ENCODE measurements at regions not wholly inside any gene's neighbourhood (a gene's known extent, or its start where the extent isn't known, plus 50 kb on each side); places are given as distances from the start of the nearest gene placed in this dataset.

DNA sequence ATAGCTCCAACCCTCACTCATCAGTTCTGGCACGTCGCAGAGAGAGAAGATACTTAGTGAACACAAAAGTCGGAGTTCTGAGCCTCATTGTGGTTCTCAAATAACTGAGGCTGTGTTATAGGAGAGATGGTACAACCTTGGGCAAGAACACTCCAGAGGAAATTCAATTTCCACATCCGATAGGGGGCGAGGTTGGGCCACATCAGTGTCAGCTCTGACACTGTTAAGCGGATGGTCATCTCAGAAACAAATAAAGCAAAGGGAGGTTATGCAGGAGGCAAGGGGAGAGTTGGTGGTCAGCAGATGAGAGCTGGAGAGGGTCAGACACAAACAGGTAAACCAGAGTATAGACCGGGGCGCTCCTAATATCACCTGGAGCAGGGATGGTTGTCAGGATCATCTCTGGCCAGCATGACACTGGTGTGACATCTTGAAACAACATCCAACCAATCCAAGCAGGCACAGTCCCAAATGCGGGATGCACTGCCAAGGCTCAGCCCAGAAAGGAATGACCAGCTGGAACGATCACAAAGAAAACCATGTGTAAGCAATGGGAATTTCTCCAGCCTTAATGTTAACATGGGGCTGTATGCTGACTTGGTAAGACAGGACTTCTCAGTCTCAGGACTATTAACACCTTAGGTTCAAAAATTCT lies 331.8 kb downstream of the HACE1 start:
- DNase-seq (ENCODE audit: insufficient read length): no peak
- TF ChIP-seq TAF1 (IDR thresholded peaks at IDR 0.05; ENCODE audit: borderline replicate concordance, low read depth, low read length) (no peak), POLR2A (IDR thresholded peaks at IDR 0.05; ENCODE audit: low read depth, low read length) (no peak), POLR2AphosphoS5 (IDR thresholded peaks at IDR 0.05; ENCODE audit: low read depth, low read length) (no peak)

DNA sequence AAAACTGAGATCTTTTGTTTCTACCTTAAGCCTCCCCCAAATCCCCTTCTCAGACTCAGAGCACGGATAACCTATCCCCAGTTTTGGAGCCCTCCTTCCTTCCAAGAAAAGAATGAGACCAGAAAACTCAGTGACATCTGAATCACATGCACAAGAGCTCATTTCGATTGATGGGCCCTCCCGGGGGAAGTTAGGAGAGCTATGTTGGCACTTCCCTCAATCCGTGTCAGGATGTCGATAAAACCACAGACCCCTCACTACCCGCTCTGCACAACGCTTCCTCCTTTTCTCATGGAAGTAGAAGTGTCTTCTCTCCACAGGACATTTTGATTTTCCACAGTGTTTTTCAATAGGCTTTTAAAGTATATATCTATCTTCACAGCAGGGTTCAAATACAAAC lies 332.4 kb downstream of the HACE1 start:
- FAIRE-seq (no peak), DNase-seq (ENCODE audit: insufficient read length) (no peak)
- TF ChIP-seq POLR2AphosphoS5 (IDR thresholded peaks at IDR 0.05; ENCODE audit: low read depth, low read length): no peak
- TF ChIP-seq POLR2A (IDR thresholded peaks at IDR 0.05; ENCODE audit: low read depth, low read length): no peak
- TF ChIP-seq TAF1 (IDR thresholded peaks at IDR 0.05; ENCODE audit: borderline replicate concordance, low read depth, low read length): no peak

More for the DNA sequence above, 331.8 kb downstream of the HACE1 start:
- peak; percentile 51 for FAIRE-seq

DNA sequence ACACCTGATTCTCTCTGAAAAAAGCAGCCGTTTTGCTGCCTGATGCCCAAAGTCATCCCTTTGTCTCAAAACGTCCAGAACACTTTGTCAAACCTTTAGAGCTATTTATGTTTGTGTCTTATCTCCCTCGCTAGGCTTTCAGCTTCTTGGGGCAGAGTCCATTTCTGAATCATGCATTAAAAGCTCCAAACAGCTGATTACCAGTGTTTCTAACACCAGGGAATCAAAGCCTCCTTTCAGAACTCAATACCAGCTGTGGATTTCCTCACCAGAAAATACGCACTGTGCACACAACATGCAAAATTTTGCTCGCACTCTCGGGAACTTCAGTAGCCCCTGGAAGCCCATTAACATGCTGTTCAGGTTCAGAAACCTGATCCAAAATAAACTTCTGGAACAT lies 333.3 kb downstream of the HACE1 start:
- DNase-seq (ENCODE audit: insufficient read length): no peak
- FAIRE-seq: no peak
- TF ChIP-seq POLR2A (IDR thresholded peaks at IDR 0.05; ENCODE audit: low read depth, low read length): no peak
- TF ChIP-seq POLR2AphosphoS5 (IDR thresholded peaks at IDR 0.05; ENCODE audit: low read depth, low read length): no peak
- TF ChIP-seq TAF1 (IDR thresholded peaks at IDR 0.05; ENCODE audit: borderline replicate concordance, low read depth, low read length): no peak

DNA sequence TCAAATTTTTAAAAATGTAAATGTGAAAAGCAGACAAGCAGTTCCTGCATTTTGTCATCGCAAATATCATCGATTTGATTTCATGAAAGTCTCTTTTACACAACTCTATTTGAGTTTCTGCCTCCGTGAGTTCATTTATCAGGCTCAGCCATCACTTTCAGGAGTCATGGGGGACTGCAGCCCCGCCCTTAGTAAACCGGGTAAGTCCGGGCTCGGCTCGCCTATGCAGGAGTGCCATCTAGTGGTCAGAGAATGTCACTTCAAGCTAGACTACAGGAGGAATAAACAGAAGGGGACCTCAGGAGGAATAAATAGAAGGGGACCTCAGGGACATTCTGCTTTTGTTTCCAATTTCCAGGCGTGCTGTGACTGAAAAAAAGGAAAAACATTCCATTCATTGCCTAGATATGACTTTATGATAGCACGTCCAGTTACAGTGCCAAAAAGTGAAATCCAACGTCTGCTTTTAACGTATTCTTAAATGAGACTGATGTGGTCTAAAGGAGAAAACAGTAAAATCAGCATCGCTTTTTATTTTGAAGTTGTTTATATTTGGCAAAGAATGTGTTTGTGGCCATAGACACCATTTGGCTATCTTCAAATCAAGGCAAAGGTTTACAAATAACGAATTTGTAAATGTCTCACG lies 333.9 kb downstream of the HACE1 start:
- FAIRE-seq (peak; percentile 98), DNase-seq (ENCODE audit: insufficient read length) (peak; percentile 13)
- no peak for TF ChIP-seq POLR2AphosphoS5 (IDR thresholded peaks at IDR 0.05; ENCODE audit: low read depth, low read length)

DNA sequence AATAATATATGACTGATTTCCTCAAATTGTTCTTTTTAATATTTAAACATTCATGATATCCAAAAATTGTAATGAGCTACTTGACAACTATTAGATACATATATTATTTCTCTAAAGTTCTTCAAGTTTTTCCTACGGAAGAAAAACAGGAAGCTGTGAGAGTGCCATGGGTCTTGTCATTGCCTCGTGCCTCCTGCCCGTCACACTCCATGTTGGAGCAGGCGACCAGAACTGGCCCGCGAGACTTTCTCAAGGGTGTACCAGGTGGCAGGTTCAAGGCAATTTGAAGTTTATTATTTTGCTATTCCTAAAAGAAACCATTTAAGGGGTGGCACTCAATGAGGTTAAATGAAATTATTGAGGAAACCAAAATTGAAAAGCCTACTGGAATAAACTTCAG lies 337.2 kb downstream of the HACE1 start:
- FAIRE-seq (no peak), DNase-seq (ENCODE audit: insufficient read length) (no peak)
- TF ChIP-seq POLR2A (IDR thresholded peaks at IDR 0.05; ENCODE audit: low read depth, low read length) (no peak), TAF1 (IDR thresholded peaks at IDR 0.05; ENCODE audit: borderline replicate concordance, low read depth, low read length) (no peak), POLR2AphosphoS5 (IDR thresholded peaks at IDR 0.05; ENCODE audit: low read depth, low read length) (no peak)

DNA sequence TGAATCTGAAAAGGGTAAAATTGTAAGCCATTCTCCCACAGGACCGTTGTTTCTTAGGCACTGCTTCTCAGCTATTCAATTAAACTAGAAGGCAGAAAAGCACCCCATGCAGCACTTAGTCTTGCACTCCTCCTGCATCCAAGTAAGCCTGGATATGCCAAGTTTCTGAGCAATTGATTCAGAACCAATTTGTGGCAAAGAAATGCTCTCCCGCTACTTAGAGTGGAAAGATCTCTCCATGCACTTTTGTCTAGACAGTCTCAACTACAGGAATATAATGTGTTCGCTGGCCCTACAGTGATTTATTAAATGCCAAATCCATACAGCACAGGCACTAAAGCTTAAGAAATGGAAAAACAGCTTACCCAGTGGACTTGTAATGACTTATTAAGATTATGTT lies 338.5 kb downstream of the HACE1 start:
- no peak for FAIRE-seq
- TF ChIP-seq POLR2AphosphoS5 (IDR thresholded peaks at IDR 0.05; ENCODE audit: low read depth, low read length): no peak
- TF ChIP-seq POLR2A (IDR thresholded peaks at IDR 0.05; ENCODE audit: low read depth, low read length): no peak
- no peak for TF ChIP-seq TAF1 (IDR thresholded peaks at IDR 0.05; ENCODE audit: borderline replicate concordance, low read depth, low read length)
- DNase-seq (ENCODE audit: insufficient read length): no peak

DNA sequence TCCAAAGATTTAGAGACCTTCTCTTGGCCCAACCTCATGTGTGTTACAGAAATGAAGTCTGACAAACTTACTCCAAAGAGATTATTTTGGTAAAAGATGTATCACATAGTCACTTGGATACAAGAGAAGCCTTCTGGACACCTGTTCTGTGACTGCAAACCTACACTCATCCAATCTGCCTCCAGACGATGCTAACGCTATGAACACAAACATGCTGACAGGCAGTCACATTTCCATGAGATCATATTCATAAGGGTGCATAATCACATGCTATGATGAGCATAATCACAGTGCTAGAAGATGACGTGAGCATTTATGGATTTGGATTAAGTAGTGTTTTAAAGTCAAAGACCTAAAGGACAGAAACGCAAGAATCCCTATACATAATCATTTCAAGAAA lies 340.2 kb downstream of the HACE1 start:
- no peak for TF ChIP-seq POLR2AphosphoS5 (IDR thresholded peaks at IDR 0.05; ENCODE audit: low read depth, low read length)
- no peak for TF ChIP-seq POLR2A (IDR thresholded peaks at IDR 0.05; ENCODE audit: low read depth, low read length)
- no peak for TF ChIP-seq TAF1 (IDR thresholded peaks at IDR 0.05; ENCODE audit: borderline replicate concordance, low read depth, low read length)
- no peak for DNase-seq (ENCODE audit: insufficient read length)
- no peak for FAIRE-seq

DNA sequence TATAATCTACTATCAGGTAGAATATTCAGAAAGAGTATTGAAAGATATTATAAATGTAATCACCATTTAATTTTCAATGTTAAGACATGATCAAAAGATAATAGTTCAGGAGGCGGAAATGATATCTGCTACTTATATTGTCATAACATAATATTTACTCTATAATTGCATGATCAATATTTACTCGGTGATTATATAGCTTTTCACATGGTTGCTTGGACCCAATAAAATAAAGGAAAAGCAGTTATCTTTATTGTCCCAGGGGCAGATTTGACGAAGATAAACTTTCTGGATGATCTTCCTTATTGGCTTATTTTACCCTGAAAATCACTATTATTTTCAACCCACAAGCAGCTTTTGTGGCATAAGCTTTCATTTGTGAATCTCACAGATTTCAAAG lies 350.4 kb downstream of the HACE1 start:
- FAIRE-seq (no peak), DNase-seq (ENCODE audit: insufficient read length) (no peak)

DNA sequence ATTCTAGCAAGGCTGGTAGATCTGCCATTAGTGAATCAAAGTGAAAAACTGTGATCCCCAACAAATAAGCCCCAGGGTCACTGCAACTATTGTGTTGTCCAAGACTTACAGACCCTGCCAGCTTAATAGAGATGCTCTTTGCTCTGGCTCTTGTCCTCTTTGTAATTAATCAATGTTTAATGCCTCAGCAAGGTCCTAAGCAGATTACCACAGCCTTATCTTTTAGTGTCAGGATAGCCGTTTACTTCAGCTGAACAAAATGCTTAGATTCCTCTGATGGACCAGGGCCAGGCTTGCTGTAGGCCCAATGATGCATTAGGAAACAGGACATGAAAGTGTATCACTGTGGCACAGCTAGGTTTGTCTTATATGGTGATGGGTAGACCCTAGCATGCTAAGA lies 353.3 kb downstream of the HACE1 start:
- TF ChIP-seq POLR2AphosphoS5 (IDR thresholded peaks at IDR 0.05; ENCODE audit: low read depth, low read length): no peak
- TF ChIP-seq POLR2A (IDR thresholded peaks at IDR 0.05; ENCODE audit: low read depth, low read length): no peak
- no peak for TF ChIP-seq TAF1 (IDR thresholded peaks at IDR 0.05; ENCODE audit: borderline replicate concordance, low read depth, low read length)
- no peak for FAIRE-seq
- DNase-seq (ENCODE audit: insufficient read length): no peak

More for the DNA sequence above, 350.4 kb downstream of the HACE1 start:
- TF ChIP-seq TAF1 (IDR thresholded peaks at IDR 0.05; ENCODE audit: borderline replicate concordance, low read depth, low read length) (no peak), POLR2AphosphoS5 (IDR thresholded peaks at IDR 0.05; ENCODE audit: low read depth, low read length) (no peak), POLR2A (IDR thresholded peaks at IDR 0.05; ENCODE audit: low read depth, low read length) (no peak)

DNA sequence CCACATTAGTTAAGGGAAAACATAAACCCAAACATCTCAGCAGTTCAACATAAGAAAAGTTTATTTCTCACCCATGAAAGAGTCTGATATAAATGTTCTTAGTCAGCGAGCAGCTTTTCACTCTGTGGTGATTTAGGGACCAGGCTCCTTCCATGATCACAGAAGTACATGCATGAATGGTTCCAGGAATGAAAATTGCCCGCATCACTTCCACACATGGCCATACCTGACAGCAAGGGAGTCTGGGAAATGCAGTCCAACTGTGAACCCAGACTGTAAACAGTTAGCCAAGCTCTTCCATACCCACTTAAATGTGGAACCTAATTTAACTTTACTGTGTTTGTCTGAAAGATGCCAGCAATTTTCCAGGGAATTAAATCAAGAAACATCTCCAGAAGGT lies 353.9 kb downstream of the HACE1 start:
- no peak for FAIRE-seq
- no peak for DNase-seq (ENCODE audit: insufficient read length)
- no peak for TF ChIP-seq POLR2A (IDR thresholded peaks at IDR 0.05; ENCODE audit: low read depth, low read length)
- TF ChIP-seq TAF1 (IDR thresholded peaks at IDR 0.05; ENCODE audit: borderline replicate concordance, low read depth, low read length): no peak
- no peak for TF ChIP-seq POLR2AphosphoS5 (IDR thresholded peaks at IDR 0.05; ENCODE audit: low read depth, low read length)

DNA sequence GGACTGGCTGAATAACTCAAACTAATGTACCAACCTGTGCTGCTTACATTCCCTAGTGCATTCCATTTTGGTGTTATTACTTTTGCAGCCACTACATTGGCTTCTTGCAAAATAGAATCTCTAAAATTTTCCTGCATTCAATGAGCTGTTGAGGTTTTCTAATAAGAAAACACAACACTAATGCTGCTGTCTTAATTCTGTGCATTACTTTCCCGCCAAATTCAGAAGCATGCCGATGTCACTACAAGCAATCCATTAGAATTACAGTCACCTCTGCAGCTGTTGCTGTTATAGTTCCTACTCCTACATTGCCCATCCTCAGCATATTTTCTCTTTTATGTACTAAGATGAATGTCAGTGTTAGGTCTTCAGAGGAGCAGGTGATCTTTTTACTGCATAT lies 359.5 kb downstream of the HACE1 start:
- TF ChIP-seq TAF1 (IDR thresholded peaks at IDR 0.05; ENCODE audit: borderline replicate concordance, low read depth, low read length): no peak
- TF ChIP-seq POLR2AphosphoS5 (IDR thresholded peaks at IDR 0.05; ENCODE audit: low read depth, low read length): no peak
- TF ChIP-seq POLR2A (IDR thresholded peaks at IDR 0.05; ENCODE audit: low read depth, low read length): no peak
- DNase-seq (ENCODE audit: insufficient read length): no peak
- FAIRE-seq: no peak

DNA sequence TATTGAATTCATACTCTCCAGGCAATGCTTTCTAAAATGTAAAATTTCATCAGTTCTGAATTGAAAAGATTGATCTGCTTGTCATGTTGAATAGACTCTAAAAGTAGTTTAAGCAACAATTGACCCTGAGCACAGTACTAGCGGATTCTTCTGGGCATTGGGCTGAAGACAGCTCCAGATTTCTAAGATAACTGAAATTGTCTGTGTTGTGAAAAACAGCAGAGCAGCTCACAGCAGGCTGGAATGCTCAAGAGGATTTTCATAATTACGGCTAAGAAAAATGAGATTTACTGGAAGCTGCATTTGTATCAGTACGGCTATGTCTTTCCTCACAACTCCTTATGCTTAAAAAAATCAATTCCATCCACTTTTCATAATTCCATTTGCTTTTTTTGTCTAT lies 373.7 kb downstream of the HACE1 start:
- TF ChIP-seq POLR2AphosphoS5 (IDR thresholded peaks at IDR 0.05; ENCODE audit: low read depth, low read length) (no peak), TAF1 (IDR thresholded peaks at IDR 0.05; ENCODE audit: borderline replicate concordance, low read depth, low read length) (no peak), POLR2A (IDR thresholded peaks at IDR 0.05; ENCODE audit: low read depth, low read length) (no peak)
- DNase-seq (ENCODE audit: insufficient read length): no peak
- FAIRE-seq: no peak

Measured in GM12892 (cell line).